SK-N-MC (cell line): ENCODE measurements at regions not wholly inside any gene's neighbourhood (a gene's known extent, or its start where the extent isn't known, plus 50 kb on each side); places are given as distances from the start of the nearest gene placed in this dataset.

ENCODE experiments used
- EZH2 ChIP-seq: fragments of 200-600 bp; sonication (generic); IDR thresholded peaks from one replicate; pipeline ENCODE4 v1.6.1; 2017; ENCODE audit warnings: antibody characterized with exemption
- POLR2AphosphoS5 ChIP-seq: IDR thresholded peaks from 2 replicates; pipeline ENCODE4 v1.6.1; 2012; ENCODE audit warnings: mild to moderate bottlenecking, low read depth, low read length, borderline replicate concordance

DNA sequence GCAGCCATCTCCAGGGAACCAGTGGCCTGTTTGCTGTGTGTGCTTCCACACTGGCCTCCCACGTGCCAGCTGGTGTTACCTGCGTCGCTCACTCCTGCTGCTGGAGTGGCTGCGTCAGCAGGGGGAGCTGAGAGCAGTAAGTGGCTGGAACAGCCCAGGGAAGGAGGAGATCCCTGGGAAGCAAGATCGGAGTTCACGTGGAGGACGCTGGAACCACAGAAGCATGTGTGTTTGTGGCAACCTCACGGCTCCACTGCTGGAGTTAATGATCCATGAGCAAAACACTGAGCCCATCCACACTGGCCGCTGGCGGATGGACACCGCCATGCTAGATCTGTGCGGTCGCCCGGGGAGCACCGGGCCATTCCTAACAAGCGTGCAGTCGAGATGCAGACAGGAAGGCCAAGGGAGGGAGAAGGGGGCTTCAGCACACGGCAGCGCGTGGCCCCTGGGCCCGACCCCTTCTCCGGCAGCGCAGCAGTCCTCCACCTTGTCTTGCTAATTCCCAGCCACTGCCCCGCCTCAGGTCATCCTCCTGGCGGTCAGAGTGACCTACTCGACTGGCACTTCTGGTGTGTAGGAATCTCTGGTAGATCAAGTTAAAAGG lies 68.5 kb upstream of the EEPD1 start:
- TF ChIP-seq POLR2AphosphoS5 (no peak), EZH2 (no peak)
